T-cell (primary cell): ENCODE measurements at regions not wholly inside any gene's neighbourhood (a gene's known extent, or its start where the extent isn't known, plus 50 kb on each side); places are given as distances from the start of the nearest gene placed in this dataset.

Experiments used
- ATAC-seq, 4 experiments: fragments of 200-7000 bp in 3 of 4; fragments of 150-1000 bp in 1 of 4; cut with Tn5 transposase; replicated peaks in 1 of 4; 1 replicate in 3 of 4; 2 replicates in 1 of 4; pipeline ENCODE4 v1.10.0; 2021; ENCODE audit warnings: moderate library complexity in 3 of 4, mild to moderate bottlenecking in 2 of 4, moderate number of reproducible peaks in 1 of 4
- CTCF ChIA-PET, 2 donors: fragments of 300-600 bp; sonication (Branson Sonifier 250); formaldehyde crosslinking; loops; one replicate each; lab custom pipeline; 2022; ENCODE audit warnings: antibody characterized with exemption in 2 of 2; lab: Charles Lee
- POLR2A ChIA-PET, 2 donors: fragments of 300-600 bp; sonication (Branson Sonifier 250); formaldehyde crosslinking; loops; one replicate each; lab custom pipeline; 2022; ENCODE audit warnings: antibody characterized with exemption in 2 of 2; lab: Charles Lee
- DNase-seq, 35 experiments: peaks; one replicate each; pipeline versions ENCODE4 v3.0.0 to v3.0.0-alpha.2; 2013 to 2023
- H3K27ac ChIP-seq: one replicate; pipeline ENCODE4 v1.5.1; 2013; ENCODE audit warnings: low read length
- H3K27me3 ChIP-seq, 2 experiments: replicated peaks in 1 of 2; 1 replicate in 1 of 2; 2 replicates in 1 of 2; pipeline versions ENCODE4 v1.6.1 to v1.7.0; 2013; ENCODE audit warnings: low read length in 1 of 2, mixed read lengths in 1 of 2; ENCODE audit not compliant: control insufficient read depth in 2 of 2, insufficient read depth in 2 of 2; ENCODE audit errors: extremely low read depth in 1 of 2
- H3K36me3 ChIP-seq, 2 donors: 1 replicate in 1 of 2; 2 replicates in 1 of 2; pipeline versions ENCODE4 v1.6.1 to v1.7.0; 2013; ENCODE audit warnings: low read length in 1 of 2; ENCODE audit not compliant: control insufficient read depth in 2 of 2, insufficient read depth in 1 of 2; ENCODE audit errors: extremely low read depth in 1 of 2
- H3K4me1 ChIP-seq, 2 experiments: 1 replicate in 1 of 2; 2 replicates in 1 of 2; pipeline versions ENCODE4 v1.6.1 to v1.7.0; 2013; ENCODE audit warnings: low read length in 2 of 2, mixed read lengths in 1 of 2; ENCODE audit not compliant: insufficient read depth in 2 of 2, control insufficient read depth in 1 of 2; ENCODE audit errors: extremely low read depth in 1 of 2
- H3K4me3 ChIP-seq, 2 donors: 1 replicate in 1 of 2; 2 replicates in 1 of 2; pipeline versions ENCODE4 v1.5.1 to v1.7.0; 2013; ENCODE audit warnings: mild to moderate bottlenecking in 2 of 2, low read length in 1 of 2, moderate library complexity in 1 of 2; ENCODE audit not compliant: control insufficient read depth in 1 of 2; ENCODE audit errors: extremely low read depth in 1 of 2
- H3K9me3 ChIP-seq: 2 replicates; pipeline ENCODE4 v1.7.0; 2013
- H3K27ac Mint-ChIP-seq, 2 donors: one replicate each; pipeline ENCODE4 v1.8.0; 2020 to 2021; ENCODE audit warnings: mild to moderate bottlenecking in 2 of 2, mixed read lengths in 2 of 2
- H3K27me3 Mint-ChIP-seq, 2 donors: one replicate each; pipeline ENCODE4 v1.8.0; 2021 to 2022; ENCODE audit warnings: mixed read lengths in 2 of 2
- H3K36me3 Mint-ChIP-seq: one replicate; pipeline ENCODE4 v1.8.0; 2021; ENCODE audit warnings: mixed read lengths
- H3K4me1 Mint-ChIP-seq, 3 donors: one replicate each; pipeline ENCODE4 v1.8.0; 2020 to 2022; ENCODE audit warnings: mixed read lengths in 3 of 3, mild to moderate bottlenecking in 1 of 3
- H3K4me3 Mint-ChIP-seq, 3 donors: one replicate each; pipeline ENCODE4 v1.8.0; 2020 to 2022; ENCODE audit warnings: mild to moderate bottlenecking in 3 of 3, mixed read lengths in 3 of 3, moderate library complexity in 3 of 3
- H3K9me3 Mint-ChIP-seq, 3 donors: one replicate each; pipeline ENCODE4 v1.8.0; 2020 to 2022; ENCODE audit warnings: mixed read lengths in 3 of 3
- WGBS: methylation state at CpG from one replicate; pipeline ENCODE4 v1.1.5; 2013; ENCODE audit warnings: missing lambda C conversion rate; ENCODE audit not compliant: insufficient coverage; 5-methylcytosine and 5-hydroxymethylcytosine counted together

DNA sequence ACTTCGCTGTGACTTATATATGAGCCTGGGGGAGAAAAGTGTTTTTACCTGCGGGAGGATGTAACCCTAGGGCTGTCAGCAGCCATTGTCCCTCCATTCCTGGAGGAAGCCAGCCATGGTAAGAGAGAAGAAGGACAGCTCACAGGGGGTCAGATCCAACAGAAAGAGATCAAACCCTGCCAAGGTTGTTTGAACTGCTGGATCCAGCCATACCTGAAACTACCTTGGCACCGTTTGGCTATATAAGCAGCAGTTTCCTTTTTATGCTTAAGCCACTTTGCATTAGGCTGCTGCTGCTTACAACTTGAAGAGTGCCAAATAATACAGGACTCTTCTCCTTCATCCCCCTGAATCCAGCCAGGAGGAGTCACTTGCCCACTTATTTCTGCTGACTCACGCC is 205.5 kb downstream of the PHETA1 start:
- no peak overlapping the region for H3K27ac Mint-ChIP-seq
- DNase-seq, result no peak
- 71% methylated on average over 4 of the region's 4 CpGs for WGBS
- no peak overlapping the region for H3K4me3 ChIP-seq
- ChIA-PET POLR2A (no interaction called here), CTCF (no interaction called here)
- no peak for ATAC-seq
- peaks cover 3 to 5% of the 10 kb centered on the region in 2 donors for H3K27me3 Mint-ChIP-seq
- H3K27me3 ChIP-seq, result peaks cover 0 to 21% of the 10 kb centered on the region in 2 experiments
- no peaks in the 10 kb centered on the region for H3K36me3 Mint-ChIP-seq
- H3K4me1 Mint-ChIP-seq, result peaks cover 0 to 8% (median 1%) of the 10 kb centered on the region in 3 donors
- H3K4me1 ChIP-seq, result no peaks in the 10 kb centered on the region
- no peaks in the 10 kb centered on the region for H3K9me3 Mint-ChIP-seq
- H3K4me3 Mint-ChIP-seq, result no peak overlapping the region
- no peaks in the 10 kb centered on the region for H3K36me3 ChIP-seq
- no peak overlapping the region for H3K27ac ChIP-seq
- H3K9me3 ChIP-seq, result no peaks in the 10 kb centered on the region

GRCh38 chr12:111161898-111162297 is 207.0 kb downstream of the PHETA1 start:
- CTCF ChIA-PET, result interaction anchor here in 1 of 2 donors (0.6 kb wide), 1 partner anchor 52 kb away, joined by 10 read pairs; no protein-coding TSS in a partner anchor
- H3K9me3 Mint-ChIP-seq, result no peaks in the 10 kb centered on the region
- H3K27ac Mint-ChIP-seq, result no peak overlapping the region
- H3K27ac ChIP-seq, result no peak overlapping the region
- H3K4me3 ChIP-seq, result no peak overlapping the region
- H3K27me3 ChIP-seq, result peaks cover 0 to 17% of the 10 kb centered on the region in 2 experiments
- no peaks in the 10 kb centered on the region for H3K9me3 ChIP-seq
- ATAC-seq (no peak), DNase-seq (no peak)
- POLR2A ChIA-PET, result no interaction called here
- no peaks in the 10 kb centered on the region for H3K36me3 ChIP-seq
- H3K4me3 Mint-ChIP-seq, result no peak overlapping the region
- H3K36me3 Mint-ChIP-seq, result no peaks in the 10 kb centered on the region
- WGBS, result 82% methylated on average over 7 of the region's 7 CpGs
- H3K27me3 Mint-ChIP-seq, result peaks cover 3 to 5% of the 10 kb centered on the region in 2 donors
- H3K4me1 Mint-ChIP-seq, result no peaks in the 10 kb centered on the region
- H3K4me1 ChIP-seq, result no peaks in the 10 kb centered on the region

DNA sequence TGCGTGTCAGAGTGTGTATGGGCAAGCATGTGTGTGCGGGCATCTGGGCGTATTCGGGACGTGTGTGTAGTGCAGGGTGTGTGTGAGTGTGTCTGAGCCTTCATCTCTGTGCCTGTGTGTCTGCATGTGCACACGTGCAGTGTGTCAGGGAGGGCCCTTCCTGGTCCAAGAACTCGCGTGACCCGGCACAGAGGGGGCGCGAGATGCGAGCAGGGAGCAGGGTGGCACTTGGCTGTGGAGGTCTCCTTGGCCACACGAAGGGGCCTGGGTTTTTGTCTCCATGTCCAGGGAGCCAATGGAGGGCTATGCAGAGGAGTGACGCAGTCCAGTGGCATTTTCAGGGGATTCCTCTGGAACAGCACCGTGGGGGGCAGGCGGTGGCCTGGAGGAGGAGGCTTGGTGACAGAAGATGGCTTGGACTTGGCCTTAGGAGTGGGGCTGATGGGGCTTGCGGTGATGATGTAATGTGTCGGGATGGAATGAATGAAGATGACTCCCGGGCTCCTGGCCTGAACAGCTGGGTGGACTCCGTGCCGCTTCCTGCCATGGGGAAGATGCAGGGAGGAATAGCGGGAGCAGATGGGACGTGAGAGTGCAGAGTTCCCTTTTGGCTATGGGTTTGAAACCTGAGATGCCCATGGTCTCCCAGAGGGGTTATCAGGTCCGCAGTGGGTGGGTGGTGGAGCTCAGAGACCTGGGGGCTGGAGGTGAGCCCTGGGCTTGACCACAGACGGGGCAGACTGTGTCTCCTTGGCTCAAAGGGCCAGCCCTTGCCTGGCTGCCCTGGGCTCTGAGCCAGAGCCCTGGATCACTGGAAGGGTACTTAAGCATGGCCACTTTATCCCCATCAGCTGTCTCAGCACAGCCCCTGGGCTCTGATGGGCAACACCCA is 208.3 kb downstream of the PHETA1 start:
- ATAC-seq, result no peak
- Histone ChIP-seq H3K27me3 (peaks cover 0 to 17% of the 10 kb centered on the region in 2 experiments), H3K4me1 (no peaks in the 10 kb centered on the region), H3K36me3 (no peaks in the 10 kb centered on the region), H3K27ac (no peak overlapping the region), H3K9me3 (no peaks in the 10 kb centered on the region), H3K4me3 (no peak overlapping the region)
- no peaks in the 10 kb centered on the region for H3K4me1 Mint-ChIP-seq
- H3K27me3 Mint-ChIP-seq, result peaks cover 3 to 8% of the 10 kb centered on the region in 2 donors
- 87% methylated on average over 25 of the region's 25 CpGs for WGBS
- POLR2A ChIA-PET, result no interaction called here
- no peaks in the 10 kb centered on the region for H3K36me3 Mint-ChIP-seq
- CTCF ChIA-PET, result no interaction called here
- no peaks in the 10 kb centered on the region for H3K9me3 Mint-ChIP-seq
- H3K27ac Mint-ChIP-seq, result no peak overlapping the region
- DNase-seq, result no peak
- no peak overlapping the region for H3K4me3 Mint-ChIP-seq

DNA sequence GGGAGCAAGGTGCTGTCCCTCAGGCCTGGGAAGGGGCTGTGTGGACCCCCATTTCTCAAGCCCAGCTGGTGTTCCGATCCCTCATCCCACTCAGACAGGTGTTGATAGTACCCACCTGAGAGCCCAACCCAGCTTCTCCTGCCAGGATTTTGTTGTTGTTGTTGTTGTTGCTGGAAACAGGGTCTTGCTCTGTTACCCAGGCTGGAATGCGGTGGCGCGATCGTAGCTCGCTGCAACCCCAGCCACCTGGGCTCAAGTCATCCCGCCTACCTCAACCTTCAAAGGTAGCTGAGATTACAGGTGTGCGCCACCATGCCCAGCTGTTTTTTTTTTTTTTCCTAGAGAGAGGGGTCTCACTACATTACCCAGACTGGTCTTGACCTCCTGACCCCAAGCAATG is 209.9 kb downstream of the PHETA1 start:
- no peaks in the 10 kb centered on the region for H3K36me3 ChIP-seq
- no peak for ATAC-seq
- ChIA-PET POLR2A (interaction anchor here in 1 of 2 donors (0.6 kb wide), 1 partner anchor 55 kb away, joined by 3 read pairs; no protein-coding TSS in a partner anchor), CTCF (no interaction called here)
- no CpG with 5 or more reads among the region's 8 CpGs for WGBS
- Mint-ChIP-seq H3K27me3 (peaks cover 3 to 7% of the 10 kb centered on the region in 2 donors), H3K4me3 (no peak overlapping the region), H3K36me3 (no peaks in the 10 kb centered on the region), H3K9me3 (no peaks in the 10 kb centered on the region), H3K4me1 (no peaks in the 10 kb centered on the region), H3K27ac (no peak overlapping the region)
- H3K27ac ChIP-seq, result no peak overlapping the region
- no peaks in the 10 kb centered on the region for H3K9me3 ChIP-seq
- H3K4me1 ChIP-seq, result no peaks in the 10 kb centered on the region
- peaks cover 0 to 24% of the 10 kb centered on the region in 2 experiments for H3K27me3 ChIP-seq
- H3K4me3 ChIP-seq, result no peak overlapping the region
- DNase-seq, result no peak

DNA sequence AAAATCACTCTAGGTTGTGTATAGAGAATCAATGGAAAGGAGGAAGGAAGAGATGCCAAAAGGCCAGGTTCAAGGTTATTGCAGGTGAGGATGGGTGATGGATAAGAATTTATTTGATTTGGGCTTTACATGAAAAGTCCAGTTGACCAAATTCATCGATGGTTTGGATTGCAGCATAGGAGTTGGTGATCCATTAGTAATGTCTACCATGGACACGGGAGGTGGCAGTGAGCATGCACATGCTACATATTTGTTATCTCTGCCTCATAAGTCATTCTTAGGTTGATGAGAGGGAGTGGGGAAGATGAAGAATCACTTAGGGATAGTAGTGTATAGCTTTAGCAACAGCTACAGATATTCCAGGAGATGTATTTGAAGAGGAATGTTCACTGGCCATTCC is 211.4 kb downstream of the PHETA1 start:
- Mint-ChIP-seq H3K4me1 (no peaks in the 10 kb centered on the region), H3K36me3 (no peaks in the 10 kb centered on the region), H3K27me3 (peaks cover 3 to 7% of the 10 kb centered on the region in 2 donors), H3K4me3 (no peak overlapping the region), H3K9me3 (no peaks in the 10 kb centered on the region), H3K27ac (no peak overlapping the region)
- Histone ChIP-seq H3K36me3 (no peaks in the 10 kb centered on the region), H3K27ac (no peak overlapping the region), H3K4me3 (no peak overlapping the region), H3K9me3 (no peaks in the 10 kb centered on the region), H3K27me3 (peaks cover 0 to 25% of the 10 kb centered on the region in 2 experiments), H3K4me1 (no peaks in the 10 kb centered on the region)
- no peak for ATAC-seq
- ChIA-PET POLR2A (no interaction called here), CTCF (interaction anchor here in 1 of 2 donors (0.5 to 0.7 kb wide), 2 partner anchors 156 to 178 kb away, joined by 7 to 8 read pairs; no protein-coding TSS in a partner anchor)
- WGBS, result no CpG with 5 or more reads among the region's 2 CpGs
- DNase-seq, result no peak

GRCh38 chr12:111156304-111156703 is 212.6 kb downstream of the PHETA1 start:
- Histone ChIP-seq H3K36me3 (no peaks in the 10 kb centered on the region), H3K4me3 (no peak overlapping the region), H3K27ac (no peak overlapping the region), H3K9me3 (no peaks in the 10 kb centered on the region), H3K27me3 (peaks cover 0 to 23% of the 10 kb centered on the region in 2 experiments), H3K4me1 (no peaks in the 10 kb centered on the region)
- ChIA-PET CTCF (no interaction called here), POLR2A (no interaction called here)
- 84% methylated on average over 3 of the region's 3 CpGs for WGBS
- ATAC-seq, result no peak
- Mint-ChIP-seq H3K27ac (no peak overlapping the region), H3K4me3 (no peak overlapping the region), H3K4me1 (no peaks in the 10 kb centered on the region), H3K27me3 (peaks cover 3 to 7% of the 10 kb centered on the region in 2 donors), H3K9me3 (no peaks in the 10 kb centered on the region), H3K36me3 (no peaks in the 10 kb centered on the region)
- DNase-seq, result no peak
